Activated naive CD4-positive, alpha-beta T cell treated with anti-CD3 and anti-CD28 coated beads, Interleukin-2, amount 50 U/mL, for 24 hours (primary cell): ENCODE measurements at regions not wholly inside any gene's neighbourhood (a gene's known extent, or its start where the extent isn't known, plus 50 kb on each side); places are given as distances from the start of the nearest gene placed in this dataset.

ENCODE experiments used
- H3K27ac Mint-ChIP-seq: one replicate; pipeline ENCODE4 v1.8.0; 2021; ENCODE audit warnings: mild to moderate bottlenecking, mixed read lengths
- H3K27me3 Mint-ChIP-seq: one replicate; pipeline ENCODE4 v1.8.0; 2021; ENCODE audit warnings: mixed read lengths
- H3K36me3 Mint-ChIP-seq: one replicate; pipeline ENCODE4 v1.8.0; 2021; ENCODE audit warnings: mixed read lengths
- H3K4me1 Mint-ChIP-seq: one replicate; pipeline ENCODE4 v1.8.0; 2021; ENCODE audit warnings: mixed read lengths
- H3K4me3 Mint-ChIP-seq: one replicate; pipeline ENCODE4 v1.8.0; 2021; ENCODE audit warnings: mild to moderate bottlenecking, mixed read lengths
- H3K9me3 Mint-ChIP-seq: one replicate; pipeline ENCODE4 v1.8.0; 2021; ENCODE audit warnings: mixed read lengths

DNA sequence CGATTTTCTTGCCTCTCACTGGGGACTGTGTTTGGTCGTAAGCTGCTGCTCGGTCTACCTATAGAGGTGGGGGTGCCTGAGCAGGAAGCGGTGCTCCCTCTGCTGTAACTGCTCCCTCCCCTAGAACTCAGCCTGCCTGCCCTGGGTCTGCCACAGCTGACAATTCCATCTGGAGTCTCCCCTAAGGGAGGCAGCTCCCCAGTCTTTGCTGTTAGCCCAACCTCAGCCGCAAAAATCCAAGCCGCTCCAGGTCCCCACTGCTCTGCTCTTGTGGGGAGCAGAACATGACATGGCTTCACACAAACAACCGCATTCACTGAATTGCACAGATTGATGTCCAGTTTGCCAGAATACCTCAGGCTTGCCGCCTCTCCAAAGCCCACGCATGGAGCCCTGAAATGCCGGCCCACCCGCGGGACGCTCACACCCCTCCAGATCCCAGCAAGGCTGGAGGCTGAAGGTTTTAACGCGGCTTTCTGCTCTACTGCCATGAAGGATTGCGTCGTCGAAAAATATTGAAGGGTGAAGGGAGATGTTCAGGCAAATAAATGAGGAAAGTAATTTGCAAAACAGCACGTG, 221.5 kb upstream of the FOXF1 start:
- Mint-ChIP-seq H3K27me3 (peaks cover 58% of the 10 kb centered on the region), H3K36me3 (no peaks in the 10 kb centered on the region), H3K4me3 (no peak overlapping the region), H3K27ac (no peak overlapping the region), H3K9me3 (no peaks in the 10 kb centered on the region), H3K4me1 (no peaks in the 10 kb centered on the region)

DNA sequence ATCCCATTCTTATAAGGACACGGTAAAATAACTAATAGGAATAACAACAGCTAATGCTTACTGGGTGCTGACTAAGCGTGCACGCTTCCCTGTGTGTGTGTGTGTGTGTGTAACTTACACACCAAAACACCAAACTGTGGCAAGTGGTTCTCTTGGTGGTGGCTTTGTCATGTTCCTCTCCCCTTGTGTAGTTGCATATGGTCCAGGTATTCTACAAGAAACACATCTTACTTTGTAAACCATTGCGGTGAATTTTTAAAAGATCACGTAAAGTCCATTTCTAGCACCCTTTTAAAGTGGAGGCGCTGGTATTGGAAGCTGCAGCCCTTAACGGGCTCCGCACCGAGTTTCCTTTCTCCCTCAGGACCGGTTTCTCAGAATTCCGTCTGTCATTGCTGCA, 221.0 kb upstream of the FOXF1 start:
- Mint-ChIP-seq H3K36me3 (no peaks in the 10 kb centered on the region), H3K9me3 (no peaks in the 10 kb centered on the region), H3K4me1 (no peaks in the 10 kb centered on the region), H3K27ac (no peak overlapping the region), H3K4me3 (no peak overlapping the region), H3K27me3 (peaks cover 57% of the 10 kb centered on the region)

DNA sequence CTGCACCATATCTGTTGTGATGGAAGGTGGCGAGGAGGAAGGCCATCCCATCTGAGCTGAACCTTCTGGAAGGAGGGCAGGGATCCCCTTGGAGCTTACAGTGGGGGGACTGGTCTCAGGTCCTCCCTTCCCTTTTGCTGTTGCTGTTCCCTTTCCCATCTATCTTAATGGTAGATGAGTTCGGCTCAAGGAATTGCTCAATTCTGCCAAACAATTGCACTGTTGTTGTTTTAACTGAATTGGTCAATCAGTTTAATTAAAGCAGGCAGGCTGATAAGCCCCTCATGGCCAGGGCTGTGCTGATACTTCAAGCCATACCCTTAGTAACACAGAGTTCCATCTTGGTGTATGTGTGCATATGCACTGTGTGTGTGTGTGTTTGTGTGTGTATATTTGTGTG, 220.4 kb upstream of the FOXF1 start:
- no peak overlapping the region for H3K4me3 Mint-ChIP-seq

DNA sequence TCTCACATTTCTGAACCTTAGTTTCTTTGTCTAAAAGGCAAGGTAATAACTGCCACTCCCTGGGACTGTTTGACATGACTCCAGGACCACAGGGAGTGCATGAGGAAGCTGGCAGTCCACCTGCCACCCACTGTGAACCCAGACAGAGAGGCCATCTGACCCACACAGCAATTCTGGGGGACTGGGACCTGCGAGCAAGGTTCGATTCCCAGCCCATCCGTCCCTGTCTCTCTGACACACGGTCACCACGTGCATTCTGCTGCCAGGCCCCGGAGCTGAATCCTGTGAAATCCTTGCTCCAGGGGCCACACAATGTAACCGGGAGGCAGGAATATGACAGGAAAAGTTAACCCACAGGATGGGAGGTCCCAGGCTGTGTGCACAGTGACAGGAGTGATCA, 218.8 kb upstream of the FOXF1 start:
- Mint-ChIP-seq H3K4me1 (no peaks in the 10 kb centered on the region), H3K9me3 (no peaks in the 10 kb centered on the region), H3K4me3 (no peak overlapping the region), H3K27me3 (peaks cover 61% of the 10 kb centered on the region), H3K27ac (no peak overlapping the region), H3K36me3 (no peaks in the 10 kb centered on the region)

More for the DNA sequence above, 220.4 kb upstream of the FOXF1 start:
- no peak overlapping the region for H3K27ac Mint-ChIP-seq
- no peaks in the 10 kb centered on the region for H3K36me3 Mint-ChIP-seq
- H3K4me1 Mint-ChIP-seq = no peaks in the 10 kb centered on the region
- no peaks in the 10 kb centered on the region for H3K9me3 Mint-ChIP-seq
- peaks cover 57% of the 10 kb centered on the region for H3K27me3 Mint-ChIP-seq

DNA sequence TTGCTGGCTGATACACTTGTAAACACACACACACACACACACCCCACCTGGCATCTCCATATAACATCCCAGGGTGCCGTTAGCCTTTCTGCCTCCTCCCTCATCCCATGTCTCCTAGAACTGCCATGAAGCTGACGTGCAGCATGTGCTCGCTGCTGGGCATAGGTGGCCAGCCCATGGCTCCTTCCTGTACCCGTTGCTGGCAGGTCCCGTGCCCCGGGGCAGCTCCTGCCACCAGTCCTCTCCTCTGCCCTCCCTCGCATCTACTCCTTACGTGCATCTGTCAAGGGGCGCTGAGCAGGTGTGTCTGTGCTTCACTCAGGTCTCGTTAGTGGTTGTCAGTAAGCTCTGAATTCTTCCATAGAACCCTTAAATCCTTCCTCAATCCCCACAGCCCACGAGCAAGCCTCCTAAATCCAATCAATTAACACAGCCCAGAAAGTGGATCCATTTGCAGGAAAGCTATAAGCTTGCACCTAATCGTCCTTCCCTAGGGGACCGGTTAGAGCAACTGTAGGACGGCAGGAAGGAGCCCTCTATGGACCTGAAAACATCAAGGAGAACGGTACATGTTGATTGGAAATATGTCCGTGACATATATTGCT, 218.1 kb upstream of the FOXF1 start:
- Mint-ChIP-seq H3K36me3 (no peaks in the 10 kb centered on the region), H3K27ac (no peak overlapping the region), H3K4me3 (no peak overlapping the region), H3K4me1 (no peaks in the 10 kb centered on the region), H3K9me3 (no peaks in the 10 kb centered on the region), H3K27me3 (peaks cover 60% of the 10 kb centered on the region)

DNA sequence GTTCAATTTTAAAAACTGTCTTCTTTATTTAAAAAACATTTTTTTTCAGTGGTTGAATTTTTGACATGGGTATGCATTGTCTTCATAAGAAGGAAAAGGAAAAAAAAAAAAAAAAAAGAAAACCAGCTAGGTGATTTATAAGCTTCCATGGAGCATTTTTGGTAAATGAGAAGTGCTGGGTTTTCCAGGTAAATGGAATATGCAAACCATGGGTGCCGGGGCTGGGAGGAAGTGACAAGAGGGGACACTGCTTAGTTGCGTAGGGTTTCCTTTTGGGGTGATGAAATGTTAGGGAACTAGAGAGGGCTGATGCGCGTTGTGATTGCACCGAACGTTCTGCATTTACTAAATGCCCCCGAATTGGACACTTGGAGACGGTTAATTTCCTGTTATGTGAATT, 217.4 kb upstream of the FOXF1 start:
- Mint-ChIP-seq H3K36me3 (no peaks in the 10 kb centered on the region), H3K4me1 (no peaks in the 10 kb centered on the region), H3K27me3 (peaks cover 58% of the 10 kb centered on the region), H3K27ac (no peak overlapping the region), H3K9me3 (no peaks in the 10 kb centered on the region), H3K4me3 (no peak overlapping the region)

DNA sequence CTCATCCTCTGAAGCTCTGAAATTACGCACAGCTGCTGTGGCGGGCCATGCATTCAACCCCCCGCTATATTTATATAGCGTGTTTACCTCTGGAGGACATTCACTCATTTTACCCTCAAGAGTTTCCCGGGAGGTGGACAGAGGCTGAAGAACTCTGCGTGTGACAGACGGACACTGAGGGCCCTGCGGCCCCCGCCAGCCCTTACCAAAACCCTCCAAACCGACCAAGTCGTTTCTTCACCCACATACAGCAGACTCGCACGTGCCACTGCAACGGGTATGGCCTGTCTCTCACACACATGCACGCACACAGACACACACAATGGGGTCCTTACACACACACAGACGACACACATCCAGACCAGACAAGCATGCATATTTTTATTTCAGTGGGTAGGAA, 216.4 kb upstream of the FOXF1 start:
- Mint-ChIP-seq H3K9me3 (no peaks in the 10 kb centered on the region), H3K27ac (no peak overlapping the region), H3K4me3 (no peak overlapping the region), H3K36me3 (no peaks in the 10 kb centered on the region), H3K4me1 (no peaks in the 10 kb centered on the region), H3K27me3 (peaks cover 57% of the 10 kb centered on the region)

DNA sequence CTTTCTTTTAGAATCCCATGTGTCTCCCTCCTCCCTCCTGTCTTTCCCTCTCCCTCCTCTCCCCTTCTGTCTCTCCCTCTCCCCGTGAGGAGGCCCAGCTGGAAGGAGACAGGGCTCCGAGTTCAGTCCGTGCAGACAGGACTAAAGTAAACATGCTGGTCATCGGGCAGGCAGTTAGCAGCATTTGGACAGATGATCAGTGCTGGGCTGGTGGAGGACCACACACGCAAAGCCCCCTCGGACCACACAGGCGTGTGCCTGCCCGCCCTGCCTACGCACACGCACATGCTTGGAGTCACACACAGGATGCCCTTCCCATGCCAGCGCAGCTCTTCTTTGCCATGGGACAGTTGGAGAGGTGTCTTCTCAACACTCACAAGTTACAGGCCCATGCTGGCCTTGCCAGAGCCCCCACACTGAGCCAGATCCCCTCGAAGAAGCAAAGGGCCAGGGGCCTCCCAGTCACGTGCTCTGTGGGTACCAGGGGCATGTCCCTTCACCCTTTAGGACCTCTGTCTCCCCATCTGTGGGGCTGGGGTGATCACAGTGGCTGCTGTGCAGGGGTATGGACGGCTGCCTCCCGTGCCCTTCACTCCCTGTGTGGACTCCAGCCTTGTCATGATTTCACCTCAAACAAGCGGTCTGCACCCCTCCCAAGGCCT, 215.7 kb upstream of the FOXF1 start:
- Mint-ChIP-seq H3K27me3 (peaks cover 55% of the 10 kb centered on the region), H3K4me1 (no peaks in the 10 kb centered on the region), H3K27ac (no peak overlapping the region), H3K36me3 (no peaks in the 10 kb centered on the region), H3K4me3 (no peak overlapping the region), H3K9me3 (no peaks in the 10 kb centered on the region)

DNA sequence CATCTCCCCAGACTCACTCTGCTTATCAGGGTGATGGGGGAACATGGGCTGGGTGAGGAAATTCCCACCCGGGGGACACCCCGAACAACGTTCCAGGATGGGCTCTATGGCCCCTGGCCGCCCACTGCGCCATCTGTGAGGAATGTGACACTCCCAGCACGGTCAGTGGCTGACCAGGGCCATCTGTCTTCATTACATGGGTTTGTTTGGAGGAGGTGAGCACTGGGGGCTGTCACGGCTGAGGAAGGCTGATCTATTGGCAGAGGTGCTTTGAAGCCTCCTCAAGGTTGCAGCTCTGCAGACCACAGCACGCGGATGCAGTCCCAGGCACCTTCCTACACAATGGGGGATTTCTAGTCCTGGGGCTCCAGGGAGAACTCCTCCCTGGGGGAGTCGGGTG, 214.1 kb upstream of the FOXF1 start:
- H3K9me3 Mint-ChIP-seq = no peaks in the 10 kb centered on the region
- no peak overlapping the region for H3K4me3 Mint-ChIP-seq

DNA sequence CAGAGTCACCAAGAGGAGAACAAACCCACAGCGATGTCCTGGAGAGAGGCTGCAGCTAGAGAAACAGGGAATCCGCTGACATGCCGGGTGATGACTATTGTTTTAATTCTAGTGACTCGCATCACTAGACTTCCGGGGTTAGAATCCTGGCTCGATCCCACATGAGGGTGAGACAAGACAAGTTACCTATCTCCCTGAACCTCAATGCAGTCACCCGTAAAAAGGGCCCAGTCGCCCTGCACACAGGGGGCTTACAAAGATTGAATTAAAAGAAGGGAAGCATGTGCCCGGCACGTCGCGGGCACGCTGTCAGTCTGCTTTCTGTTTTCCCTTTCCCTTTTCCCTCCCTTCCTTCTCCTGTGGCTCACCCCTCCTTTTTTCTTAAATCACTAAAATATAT, 212.9 kb upstream of the FOXF1 start:
- Mint-ChIP-seq H3K9me3 (no peaks in the 10 kb centered on the region), H3K27me3 (peaks cover 51% of the 10 kb centered on the region), H3K36me3 (no peaks in the 10 kb centered on the region), H3K4me1 (no peaks in the 10 kb centered on the region), H3K27ac (no peak overlapping the region), H3K4me3 (no peak overlapping the region)

More for the DNA sequence above, 214.1 kb upstream of the FOXF1 start:
- no peaks in the 10 kb centered on the region for H3K36me3 Mint-ChIP-seq
- H3K4me1 Mint-ChIP-seq = no peaks in the 10 kb centered on the region
- H3K27ac Mint-ChIP-seq = no peak overlapping the region
- peaks cover 55% of the 10 kb centered on the region for H3K27me3 Mint-ChIP-seq

DNA sequence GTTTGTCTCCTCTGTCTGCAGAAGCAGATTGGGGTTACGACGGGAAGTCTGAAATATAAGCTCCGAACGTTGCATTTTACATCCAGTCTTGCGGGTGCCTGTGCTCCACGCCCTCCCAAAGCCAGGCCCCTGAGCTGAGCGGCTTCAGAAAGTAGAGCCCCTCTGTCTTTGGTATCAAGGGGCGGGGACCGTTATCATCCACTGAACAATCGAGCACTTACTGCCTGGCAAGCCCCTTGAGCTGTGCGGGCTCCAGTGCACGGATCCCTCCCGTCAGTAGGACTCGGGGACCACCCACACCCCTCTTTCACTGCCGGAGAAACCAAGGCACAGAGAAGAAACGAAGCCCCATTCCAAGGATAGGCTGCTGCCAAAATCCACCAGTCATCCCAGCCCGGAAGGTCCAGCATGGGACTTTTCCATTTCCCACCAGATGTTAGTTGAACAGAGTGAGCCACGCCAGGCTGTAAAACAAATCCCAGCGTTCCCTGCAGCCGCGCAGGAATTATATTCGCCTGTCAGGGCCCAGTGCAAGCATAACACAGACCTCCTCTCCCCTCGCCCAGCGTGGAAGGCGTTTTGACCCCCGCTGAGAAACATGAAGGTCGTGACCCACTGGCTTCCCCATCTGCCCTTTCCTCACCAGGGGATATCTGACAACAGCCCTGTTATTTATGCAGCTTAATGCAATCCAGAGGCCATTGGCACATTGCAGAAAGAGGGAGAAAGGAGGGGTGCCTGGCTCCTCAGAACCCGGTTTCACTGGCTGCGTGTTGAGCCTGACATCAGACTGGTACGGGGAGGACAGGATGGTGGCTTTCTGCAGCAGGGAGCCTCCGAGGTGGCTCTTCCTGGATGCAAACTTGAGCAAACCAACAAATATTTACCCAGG, 212.2 kb upstream of the FOXF1 start:
- Mint-ChIP-seq H3K9me3 (no peaks in the 10 kb centered on the region), H3K4me1 (no peaks in the 10 kb centered on the region), H3K27ac (no peak overlapping the region), H3K36me3 (no peaks in the 10 kb centered on the region), H3K27me3 (peaks cover 47% of the 10 kb centered on the region), H3K4me3 (no peak overlapping the region)

DNA sequence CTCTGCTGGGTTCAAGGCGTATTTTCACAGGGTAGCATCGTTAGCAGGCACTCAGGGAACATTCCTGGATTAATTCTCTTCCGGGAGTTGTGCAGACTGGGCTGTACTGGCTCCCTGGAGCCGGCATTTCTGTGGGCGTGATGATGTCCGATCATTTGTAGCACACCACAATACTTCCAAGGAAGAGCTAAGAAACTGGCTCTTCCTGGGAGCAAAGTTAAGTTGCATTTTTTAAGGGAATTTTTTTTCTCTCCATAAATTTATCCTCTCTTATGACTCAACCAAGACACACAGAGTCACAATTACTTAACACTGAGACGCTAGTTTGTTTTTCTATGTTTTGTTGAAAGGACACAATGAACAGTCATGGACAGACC, 211.6 kb upstream of the FOXF1 start:
- Mint-ChIP-seq H3K9me3 (no peaks in the 10 kb centered on the region), H3K4me1 (no peaks in the 10 kb centered on the region), H3K4me3 (no peak overlapping the region), H3K27me3 (peaks cover 44% of the 10 kb centered on the region), H3K36me3 (no peaks in the 10 kb centered on the region), H3K27ac (no peak overlapping the region)

DNA sequence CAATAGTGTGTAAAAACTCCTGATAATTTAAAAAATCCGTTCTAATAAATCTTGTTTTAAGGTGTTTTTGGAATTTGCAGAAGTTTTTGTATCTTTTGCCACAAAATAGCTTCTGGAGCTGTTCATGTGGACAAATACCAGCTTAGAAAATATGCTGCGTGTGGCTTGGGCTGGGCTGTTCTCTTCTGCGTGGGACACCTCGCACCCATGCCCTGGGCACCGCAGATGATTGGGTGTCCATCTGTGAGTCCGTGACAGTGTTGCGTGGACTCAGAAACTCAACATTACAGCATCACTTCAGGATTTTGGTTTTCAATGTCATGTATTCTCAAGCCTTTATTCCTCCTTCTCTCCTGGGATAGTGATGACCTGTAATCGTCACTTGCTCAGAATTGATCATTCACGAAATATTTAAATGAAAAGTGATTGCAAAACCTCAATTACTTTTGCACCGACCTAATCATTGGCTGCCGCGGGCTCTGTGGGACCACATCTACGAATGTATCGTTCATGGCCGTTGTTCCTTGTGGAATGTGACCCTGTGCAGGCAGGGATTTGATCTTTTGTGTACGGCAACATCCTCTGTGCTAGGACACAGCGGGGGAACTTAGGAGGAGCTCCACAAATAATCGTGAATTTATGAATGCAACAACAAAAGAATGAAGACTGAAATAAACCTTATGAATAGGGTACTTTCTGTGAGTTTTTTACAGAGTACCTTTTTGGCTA, 210.3 kb upstream of the FOXF1 start:
- Mint-ChIP-seq H3K9me3 (no peaks in the 10 kb centered on the region), H3K4me1 (no peaks in the 10 kb centered on the region), H3K36me3 (no peaks in the 10 kb centered on the region), H3K4me3 (no peak overlapping the region), H3K27me3 (peaks cover 39% of the 10 kb centered on the region), H3K27ac (no peak overlapping the region)

DNA sequence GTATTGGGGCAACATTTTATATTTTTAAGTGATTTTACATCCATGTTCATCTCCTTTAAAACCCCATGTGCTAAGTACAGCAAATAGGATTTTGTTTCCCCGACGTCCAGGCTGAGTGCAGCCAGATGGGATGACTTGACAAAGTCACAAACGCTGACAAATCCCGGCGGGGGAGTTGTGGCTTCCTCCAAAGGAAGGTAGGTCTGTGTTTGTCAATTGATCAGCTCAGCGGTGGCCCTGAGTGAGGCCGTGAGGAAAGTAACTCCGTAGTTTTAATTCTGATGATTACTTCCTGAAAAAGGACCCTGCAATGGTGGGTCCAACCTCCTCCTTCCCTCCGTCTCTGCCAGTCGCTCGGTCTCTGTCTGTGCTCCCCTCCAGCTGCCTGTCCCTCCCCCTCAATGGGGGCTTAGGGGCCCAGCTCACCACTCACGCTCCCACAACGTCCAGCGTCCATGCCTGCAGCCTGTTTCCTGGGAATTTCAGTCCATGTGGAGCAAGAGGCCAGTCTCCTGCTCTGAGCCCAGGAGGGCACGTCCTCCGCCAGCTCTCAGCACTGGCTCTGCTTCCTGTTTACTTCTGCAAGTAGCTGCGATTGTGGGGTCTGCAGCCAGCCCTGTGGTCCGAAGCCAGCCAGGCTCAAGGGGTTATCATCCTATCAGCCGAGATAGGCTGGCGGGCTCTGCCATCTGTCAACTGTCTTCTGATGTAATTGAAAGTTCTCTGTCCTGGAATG, 209.4 kb upstream of the FOXF1 start:
- Mint-ChIP-seq H3K4me1 (no peaks in the 10 kb centered on the region), H3K36me3 (no peaks in the 10 kb centered on the region), H3K27ac (no peak overlapping the region), H3K9me3 (no peaks in the 10 kb centered on the region), H3K27me3 (peaks cover 36% of the 10 kb centered on the region), H3K4me3 (no peak overlapping the region)
